Smooth muscle cell (in vitro differentiated cells): ENCODE measurements at regions not wholly inside any gene's neighbourhood (a gene's known extent, or its start where the extent isn't known, plus 50 kb on each side); places are given as distances from the start of the nearest gene placed in this dataset.
"Not testable (repeated sequence)": the region's sequence is repeated elsewhere in the genome, so short reads cannot be mapped to it uniquely, and the experiment has no call there.

Experiments
- DNase-seq: peaks from one replicate; lab custom pipeline; 2025; ENCODE audit not compliant: unreplicated experiment; lab: John Stamatoyannopoulos, UW
- H2AFZ ChIP-seq: fragments of 200-600 bp; sonication (generic); 2 replicates; pipeline ENCODE4 v1.6.0; 2016; ENCODE audit warnings: antibody characterized with exemption, low read depth, mild to moderate bottlenecking
- H3F3A ChIP-seq: fragments of 200-600 bp; sonication (generic); 2 replicates; pipeline ENCODE4 v1.6.0; 2017; ENCODE audit warnings: antibody characterized with exemption, low read depth
- H3K27ac ChIP-seq: fragments of 200-600 bp; sonication (generic); 2 replicates; pipeline ENCODE4 v1.5.1; 2016; ENCODE audit warnings: low read depth, mild to moderate bottlenecking
- H3K27me3 ChIP-seq: fragments of 200-600 bp; sonication (generic); 2 replicates; pipeline ENCODE4 v1.6.1; 2016; ENCODE audit warnings: low read depth, mild to moderate bottlenecking
- H3K36me3 ChIP-seq: fragments of 200-600 bp; sonication (generic); 2 replicates; pipeline ENCODE4 v1.5.1; 2016; ENCODE audit warnings: low read depth
- H3K4me1 ChIP-seq: fragments of 200-600 bp; sonication (generic); 2 replicates; pipeline ENCODE4 v1.5.1; 2016; ENCODE audit warnings: low read depth
- H3K4me2 ChIP-seq: fragments of 200-600 bp; sonication (generic); 2 replicates; pipeline ENCODE4 v1.6.0; 2016; ENCODE audit warnings: mild to moderate bottlenecking
- H3K4me3 ChIP-seq: fragments of 200-600 bp; sonication (generic); 2 replicates; pipeline ENCODE4 v1.5.1; 2016; ENCODE audit warnings: mild to moderate bottlenecking
- H3K79me2 ChIP-seq: fragments of 200-600 bp; sonication (generic); 2 replicates; pipeline ENCODE4 v1.6.0; 2016; ENCODE audit warnings: low read depth, mild to moderate bottlenecking
- H3K9ac ChIP-seq: fragments of 200-600 bp; sonication (generic); 2 replicates; pipeline ENCODE4 v1.6.0; 2016; ENCODE audit warnings: low read depth
- H3K9me3 ChIP-seq: fragments of 200-600 bp; sonication (generic); replicated peaks from 2 replicates; pipeline ENCODE4 v1.5.1; 2016; ENCODE audit warnings: low read depth
- H4K20me1 ChIP-seq: fragments of 200-600 bp; sonication (generic); 2 replicates; pipeline ENCODE4 v1.6.0; 2016; ENCODE audit warnings: low read depth
- CTCF ChIP-seq: fragments of 200-600 bp; sonication (generic); IDR thresholded peaks from 2 replicates; pipeline ENCODE4 v1.5.1; 2017; ENCODE audit warnings: borderline replicate concordance, mild to moderate bottlenecking, antibody characterized with exemption; ENCODE audit not compliant: insufficient read depth, poor library complexity, severe bottlenecking
- WGBS: methylation state at CpG from one replicate; pipeline ENCODE4 v1.1.7; 2016; ENCODE audit warnings: low lambda C conversion rate; 5-methylcytosine and 5-hydroxymethylcytosine counted together

GRCh38 chr1:30362603-30362990 lies 360.8 kb downstream of the MATN1 start:
- Histone ChIP-seq H3K27me3 (no peaks in the 10 kb centered on the region), H3K36me3 (no peaks in the 10 kb centered on the region), H3K79me2 (no peaks in the 10 kb centered on the region), H3K4me1 (peaks cover 6% of the 10 kb centered on the region), H4K20me1 (no peaks in the 10 kb centered on the region), H2AFZ (no peak overlapping the region), H3K9ac (no peak overlapping the region), H3K4me3 (no peak overlapping the region), H3K27ac (no peak overlapping the region), H3F3A (no peaks in the 10 kb centered on the region), H3K9me3 (no peaks in the 10 kb centered on the region), H3K4me2 (no peak overlapping the region)
- DNase-seq, result no peak
- WGBS, result 84% methylated on average over 6 of the region's 6 CpGs
- TF ChIP-seq CTCF, result no peak

DNA sequence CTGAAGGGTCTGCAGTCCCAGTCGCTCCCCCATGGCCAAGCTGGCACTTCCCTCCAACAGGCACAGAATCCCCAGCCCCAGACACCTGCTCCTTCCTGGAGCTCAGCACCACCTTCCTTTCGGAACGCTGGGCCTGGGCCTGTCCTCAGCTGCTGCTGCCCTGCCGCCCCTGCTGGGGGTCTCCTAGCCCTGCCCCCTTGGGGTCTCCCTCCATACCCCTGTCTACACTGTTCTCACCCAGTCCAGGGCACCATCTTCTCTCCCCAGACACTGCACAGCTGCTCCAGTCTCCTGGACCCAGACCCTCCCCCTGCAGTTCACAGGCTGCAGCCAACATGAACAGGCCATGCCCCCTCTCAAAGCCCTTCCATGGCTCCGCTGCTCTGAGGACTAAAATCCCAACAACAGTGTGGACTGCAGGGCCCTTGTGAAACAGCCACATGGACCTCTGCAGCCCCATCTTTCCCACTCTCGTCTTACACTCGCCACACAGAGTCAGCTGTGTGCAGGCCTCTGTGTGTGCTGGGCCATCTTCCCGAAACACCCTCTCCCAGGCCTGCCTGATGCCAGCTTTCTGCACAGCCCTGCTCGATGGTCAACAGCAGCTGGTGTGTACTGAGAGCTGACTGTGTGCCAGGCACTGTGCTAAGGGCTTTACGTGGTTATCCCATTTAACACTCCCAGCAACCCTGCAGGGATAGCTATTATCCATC lies 361.3 kb downstream of the MATN1 start:
- H3K4me3 ChIP-seq, H3K79me2 ChIP-seq, H3K4me2 ChIP-seq, H3K27ac ChIP-seq, H3K36me3 ChIP-seq, H4K20me1 ChIP-seq, DNase-seq, H3F3A ChIP-seq, H3K9me3 ChIP-seq, H3K9ac ChIP-seq, H2AFZ ChIP-seq, H3K27me3 ChIP-seq, H3K4me1 ChIP-seq: not testable (repeated sequence)
- WGBS, result 87% methylated on average over 8 of the region's 10 CpGs

DNA sequence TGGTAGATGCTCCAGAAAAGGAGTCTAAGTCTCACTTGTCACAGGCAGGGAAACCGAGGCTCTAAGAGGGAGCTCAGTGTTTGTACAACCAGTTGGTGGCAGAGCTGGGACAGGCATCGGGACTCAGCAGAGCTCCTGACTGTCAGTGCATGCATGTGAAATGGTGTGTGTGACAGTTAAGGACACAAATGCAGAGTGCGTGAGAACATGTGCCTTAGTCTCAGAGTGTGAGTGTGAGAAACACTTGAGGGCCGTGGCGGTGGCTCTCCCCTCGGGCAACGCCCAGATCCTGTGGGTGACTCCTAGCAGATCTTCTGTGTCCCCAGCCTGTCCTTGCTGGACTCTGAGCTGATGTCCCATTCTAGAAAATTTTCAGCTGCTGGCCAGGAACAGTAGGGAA lies 362.6 kb downstream of the MATN1 start:
- Histone ChIP-seq H3F3A (no peaks in the 10 kb centered on the region), H3K4me1 (peaks cover 6% of the 10 kb centered on the region), H3K9ac (no peak overlapping the region), H2AFZ (no peak overlapping the region), H3K27ac (no peak overlapping the region), H3K9me3 (no peaks in the 10 kb centered on the region), H3K27me3 (no peaks in the 10 kb centered on the region), H3K79me2 (no peaks in the 10 kb centered on the region), H3K36me3 (no peaks in the 10 kb centered on the region), H3K4me2 (no peak overlapping the region), H4K20me1 (no peaks in the 10 kb centered on the region), H3K4me3 (no peak overlapping the region)
- no peak for DNase-seq
- TF ChIP-seq CTCF, result no peak
- WGBS, result 91% methylated on average over 6 of the region's 7 CpGs

- H3K36me3 ChIP-seq, result no peaks in the 10 kb centered on the region
- H3K27ac ChIP-seq, result no peak overlapping the region
- no peaks in the 10 kb centered on the region for H3K79me2 ChIP-seq
- H3K4me1 ChIP-seq, result peaks cover 6% of the 10 kb centered on the region
- no peak overlapping the region for H3K4me2 ChIP-seq
- WGBS, result 92% methylated on average over 2 of the region's 2 CpGs
- DNase-seq, result no peak
- H3K27me3 ChIP-seq, result no peaks in the 10 kb centered on the region
- no peaks in the 10 kb centered on the region for H4K20me1 ChIP-seq
- H2AFZ ChIP-seq, result no peak overlapping the region
- no peak overlapping the region for H3K9ac ChIP-seq
- no peak for TF ChIP-seq CTCF
- no peaks in the 10 kb centered on the region for H3F3A ChIP-seq
- H3K4me3 ChIP-seq, result no peak overlapping the region
- no peaks in the 10 kb centered on the region for H3K9me3 ChIP-seq
Measured at GRCh38 chr1:30360281-30360680, 363.1 kb downstream of the MATN1 start.
